ENCODE measurements at regions not wholly inside any gene's neighbourhood (a gene's known extent, or its start where the extent isn't known, plus 50 kb on each side); places are given as distances from the start of the nearest gene placed in this dataset.

- TF ChIP-seq MTERF4 (CRISPR knock-in tag; IDR thresholded peaks at IDR 0.05) (no peak), DR1 (CRISPR knock-in tag; IDR thresholded peaks at IDR 0.05) (no peak; the same call in 1 of the 2 replicates), ZFX (CRISPR knock-in tag; IDR thresholded peaks at IDR 0.05; ENCODE audit: low read depth) (peak; percentile 53), ZNF512 (CRISPR knock-in tag; IDR thresholded peaks at IDR 0.05) (no peak), ZNF772 (CRISPR knock-in tag; IDR thresholded peaks at IDR 0.05) (0 out of 2 replicates have a peak, but pooled peaks have one; percentile 30), YEATS2 (CRISPR knock-in tag; IDR thresholded peaks at IDR 0.05; ENCODE audit: borderline replicate concordance) (no peak), SPEN (CRISPR knock-in tag; IDR thresholded peaks at IDR 0.05; ENCODE audit: low read depth) (peak; percentile 62; the same call in 1 of the 2 replicates), NCOA2 (CRISPR knock-in tag; IDR thresholded peaks at IDR 0.05) (peak; percentile 97), KDM4B (CRISPR knock-in tag; IDR thresholded peaks at IDR 0.05) (no peak), THAP8 (CRISPR knock-in tag; IDR thresholded peaks at IDR 0.05; ENCODE audit: borderline replicate concordance) (no peak), ZNF432 (CRISPR knock-in tag; IDR thresholded peaks at IDR 0.05; ENCODE audit: borderline replicate concordance) (no peak), ATF5 (CRISPR knock-in tag; IDR thresholded peaks at IDR 0.05; ENCODE audit: low read depth) (no peak), NFIC (IDR thresholded peaks at IDR 0.05; ENCODE audit: low read length) (no peak), ZNF883 (CRISPR knock-in tag; IDR thresholded peaks at IDR 0.05; ENCODE audit: not compliant biosample characterization) (no peak), ZFY (CRISPR knock-in tag; IDR thresholded peaks at IDR 0.05) (peak; percentile 61), THYN1 (CRISPR knock-in tag; IDR thresholded peaks at IDR 0.05; ENCODE audit: borderline replicate concordance, low read depth) (no peak), IRX3 (CRISPR knock-in tag; IDR thresholded peaks at IDR 0.05; ENCODE audit: borderline replicate concordance, low read depth) (no peak), SIN3B (IDR thresholded peaks at IDR 0.05; ENCODE audit: low read length) (no peak), ZFP62 (CRISPR knock-in tag; IDR thresholded peaks at IDR 0.05) (0 out of 2 replicates have a peak, but pooled peaks have one; percentile 50), MIXL1 (CRISPR knock-in tag; IDR thresholded peaks at IDR 0.05) (peak; percentile 37), ZNF275 (CRISPR knock-in tag; IDR thresholded peaks at IDR 0.05; ENCODE audit: borderline replicate concordance) (no peak), ZNF549 (CRISPR knock-in tag; IDR thresholded peaks at IDR 0.05) (no peak), HNF4G (IDR thresholded peaks at IDR 0.05; ENCODE audit: borderline replicate concordance, low read depth, low read length) (no peak), HNF4G (CRISPR knock-in tag; IDR thresholded peaks at IDR 0.05; ENCODE audit: borderline replicate concordance, low read depth) (no peak), STAT5B (CRISPR knock-in tag; IDR thresholded peaks at IDR 0.05) (no peak), ARHGAP35 (CRISPR knock-in tag; IDR thresholded peaks at IDR 0.05; ENCODE audit: borderline replicate concordance) (no peak), HDAC2 (CRISPR knock-in tag; IDR thresholded peaks at IDR 0.05) (peak; percentile 80; the same call in 1 of the 2 replicates)
These were observed 165.3 kb downstream of the TOMM20 start (continued) for GRCh38 chr1:234963180-234963903.
